Naive thymus-derived CD8-positive, alpha-beta T cell (primary cell): ENCODE measurements at regions not wholly inside any gene's neighbourhood (a gene's known extent, or its start where the extent isn't known, plus 50 kb on each side); places are given as distances from the start of the nearest gene placed in this dataset.

ENCODE experiments used
- ATAC-seq, 2 donors: fragments of 150-1000 bp; cut with Tn5 transposase in 1 of 2; sonication (Bioruptor Pico), chemical (Tn5 transposase) in 1 of 2; 1 replicate in 1 of 2; 2 replicates in 1 of 2; pipeline ENCODE4 v1.10.0; 2021; ENCODE audit warnings: mild to moderate bottlenecking in 2 of 2, moderate library complexity in 2 of 2
- POLR2A ChIA-PET: fragments of 350-600 bp; sonication (Branson Sonifier 250); formaldehyde crosslinking; loops from one replicate; lab custom pipeline; 2021; ENCODE audit warnings: antibody characterized with exemption; lab: Charles Lee
- DNase-seq, 10 donors: peaks; one replicate each; pipeline versions ENCODE4 v3.0.0 to v3.0.0-alpha.2; 2020 to 2022
- H3K27ac Mint-ChIP-seq, 10 donors: one replicate each; pipeline ENCODE4 v1.8.0; 2020 to 2022; ENCODE audit warnings: mild to moderate bottlenecking in 10 of 10, mixed read lengths in 10 of 10, moderate library complexity in 4 of 10, inconsistent platforms in 1 of 10
- H3K27me3 Mint-ChIP-seq, 5 donors: one replicate each; pipeline ENCODE4 v1.8.0; 2021 to 2022; ENCODE audit warnings: mixed read lengths in 5 of 5
- H3K36me3 Mint-ChIP-seq, 3 donors: one replicate each; pipeline ENCODE4 v1.8.0; 2020 to 2022; ENCODE audit warnings: mixed read lengths in 3 of 3, mild to moderate bottlenecking in 2 of 3, inconsistent platforms in 1 of 3
- H3K4me1 Mint-ChIP-seq, 4 donors: one replicate each; pipeline ENCODE4 v1.8.0; 2021 to 2022; ENCODE audit warnings: mixed read lengths in 4 of 4
- H3K4me3 Mint-ChIP-seq, 10 donors: one replicate each; pipeline ENCODE4 v1.8.0; 2020 to 2022; ENCODE audit warnings: mild to moderate bottlenecking in 10 of 10, mixed read lengths in 10 of 10, moderate library complexity in 6 of 10, inconsistent platforms in 1 of 10
- H3K9me3 Mint-ChIP-seq, 9 donors: one replicate each; pipeline ENCODE4 v1.8.0; 2020 to 2022; ENCODE audit warnings: mixed read lengths in 9 of 9, mild to moderate bottlenecking in 3 of 9, inconsistent platforms in 1 of 9, moderate library complexity in 1 of 9

DNA sequence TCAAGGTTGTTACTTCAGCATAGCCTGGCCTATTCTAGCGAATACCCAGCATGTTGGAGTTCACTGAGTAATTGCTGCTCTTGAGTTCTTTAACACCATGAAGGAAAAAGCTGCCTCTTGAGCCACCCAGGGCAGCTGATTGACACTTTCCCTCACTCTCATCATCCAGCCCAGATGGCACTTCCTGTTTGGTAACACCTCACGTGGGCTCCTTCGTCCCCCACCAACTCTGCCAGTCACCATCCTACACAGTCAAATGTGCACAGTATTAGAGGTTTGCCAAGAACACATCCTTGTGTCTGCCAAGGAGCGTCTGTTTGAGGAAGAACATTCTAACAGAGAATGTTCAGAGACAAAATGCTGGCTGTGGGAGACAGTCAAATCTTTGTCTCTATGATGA lies 266.3 kb downstream of the RPLP1 start:
- H3K27ac Mint-ChIP-seq, result peak overlapping the region in 9 of 10 donors; percentile 75 to 96 (median 86)

DNA sequence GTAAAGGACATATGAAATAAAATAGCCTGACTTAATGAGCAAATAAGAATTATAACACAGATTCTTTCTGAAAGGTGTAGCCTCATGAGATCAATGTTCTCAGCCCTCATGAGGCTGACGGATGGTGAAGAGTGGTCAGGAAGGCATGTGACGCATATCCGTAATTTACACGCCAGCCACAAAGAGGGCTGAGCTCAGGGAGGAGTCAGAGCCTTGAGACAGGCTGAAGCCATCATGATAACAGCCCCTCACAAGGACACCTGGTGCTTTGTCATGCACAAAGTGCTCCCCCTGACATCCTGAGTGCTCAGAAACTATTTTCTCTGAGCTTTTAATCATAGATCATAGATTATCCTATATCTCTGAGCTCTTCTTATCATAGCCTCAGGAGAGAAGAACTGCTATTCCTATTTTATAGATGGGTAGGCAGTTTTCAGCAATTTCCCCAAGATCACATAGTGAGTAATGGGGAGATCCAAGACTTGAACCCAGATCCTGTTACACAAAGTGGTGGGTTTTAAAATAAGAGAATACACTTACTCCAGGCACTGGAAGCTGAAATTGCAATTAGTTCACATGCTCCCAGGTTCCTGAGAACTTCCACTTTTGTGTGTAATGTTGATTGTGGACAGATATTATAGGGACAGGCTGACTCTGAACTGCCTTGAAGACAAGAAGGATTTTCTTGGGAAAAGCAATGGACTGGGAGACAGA lies 267.1 kb downstream of the RPLP1 start:
- Mint-ChIP-seq H3K9me3 (peaks cover 0 to 3% (median 0%) of the 10 kb centered on the region in 9 donors), H3K4me3 (peak overlapping the region in 9 of 10 donors; percentile 4 to 77 (median 33)), H3K4me1 (peaks cover 44 to 96% (median 87%) of the 10 kb centered on the region in 4 donors), H3K27me3 (no peaks in the 10 kb centered on the region), H3K36me3 (no peaks in the 10 kb centered on the region), H3K27ac (peak overlapping the region; percentile 75 to 96 (median 88))
- ATAC-seq (peak; percentile 83 to 89), DNase-seq (peak in 9 of 10 donors; percentile 35 to 82 (median 63))
- POLR2A ChIA-PET, result interaction anchor here (0.9 to 2.4 kb wide), 2 partner anchors 41 to 378 kb away, joined by 5 to 11 read pairs; partner anchors contain the start of gene TLE3

More for the DNA sequence above, 266.3 kb downstream of the RPLP1 start:
- ATAC-seq (peak; percentile 10 to 15), DNase-seq (peak in 6 of 10 donors; percentile 12 to 60 (median 23))
- peaks cover 0 to 3% (median 0%) of the 10 kb centered on the region in 9 donors for H3K9me3 Mint-ChIP-seq
- H3K4me1 Mint-ChIP-seq, result peaks cover 48 to 96% (median 88%) of the 10 kb centered on the region in 4 donors
- no peaks in the 10 kb centered on the region for H3K27me3 Mint-ChIP-seq
- H3K4me3 Mint-ChIP-seq, result peak overlapping the region in 7 of 10 donors; percentile 26 to 77 (median 62)
- POLR2A ChIA-PET, result interaction anchor here (2.4 kb wide), 1 partner anchor 379 kb away, joined by 11 read pairs; the partner anchor contains the start of gene TLE3
- no peaks in the 10 kb centered on the region for H3K36me3 Mint-ChIP-seq

DNA sequence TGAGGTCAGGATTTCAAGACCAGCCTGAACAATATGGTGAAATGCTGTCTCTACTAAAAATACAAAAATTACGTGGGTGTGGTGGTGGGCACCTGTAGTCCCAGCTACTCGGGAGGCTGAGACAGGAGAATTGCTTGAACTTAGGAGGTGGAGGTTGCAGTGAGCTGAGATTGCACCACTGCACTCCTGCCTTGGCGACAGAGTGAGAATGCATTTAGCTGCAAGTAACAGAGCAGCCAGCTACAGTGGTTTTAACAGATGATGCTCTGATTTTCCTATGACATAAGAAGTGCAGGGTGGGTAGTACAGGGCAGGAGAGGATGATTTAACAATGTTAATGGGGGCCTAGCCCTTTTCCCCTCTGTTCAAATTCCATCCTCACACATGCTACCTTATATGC lies 267.9 kb downstream of the RPLP1 start:
- ATAC-seq, result no peak
- Mint-ChIP-seq H3K27me3 (peaks cover 0 to 3% (median 0%) of the 10 kb centered on the region in 5 donors), H3K36me3 (no peaks in the 10 kb centered on the region), H3K4me3 (peak overlapping the region in 8 of 10 donors; percentile 70 to 84 (median 77)), H3K4me1 (peaks cover 43 to 96% (median 82%) of the 10 kb centered on the region in 4 donors), H3K9me3 (peaks cover 0 to 3% (median 0%) of the 10 kb centered on the region in 9 donors), H3K27ac (peak overlapping the region in 9 of 10 donors; percentile 41 to 96 (median 91))
- POLR2A ChIA-PET, result interaction anchor here (0.6 to 1.7 kb wide), 6 partner anchors 35 to 379 kb away, joined by 3 to 9 read pairs (median 4); partner anchors contain the start of gene TLE3
- DNase-seq, result peak in 2 of 10 donors; percentile 7 to 29

DNA sequence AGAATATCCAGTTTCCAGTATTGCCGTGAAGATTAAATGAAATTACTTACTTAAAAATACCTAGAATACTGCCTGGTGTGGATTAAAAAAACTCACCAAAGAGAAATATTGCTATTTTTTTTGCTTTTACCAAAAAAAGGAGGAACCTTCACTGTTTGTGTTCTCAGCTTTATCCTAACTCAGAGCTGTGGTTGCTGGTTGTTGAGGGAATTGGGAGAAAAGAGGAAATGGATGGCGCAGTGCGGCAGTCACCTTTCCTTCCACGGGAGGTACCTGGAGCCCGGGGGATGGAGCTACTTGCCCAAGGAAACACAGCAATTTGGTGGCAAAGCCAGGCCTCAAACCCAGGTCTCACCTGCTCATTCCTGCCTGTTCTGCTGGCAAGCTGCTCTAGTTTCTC lies 270.3 kb downstream of the RPLP1 start:
- DNase-seq (peak in 1 of 10 donors; percentile 28), ATAC-seq (no peak)
- peaks cover 0 to 3% (median 0%) of the 10 kb centered on the region in 9 donors for H3K9me3 Mint-ChIP-seq
- no peaks in the 10 kb centered on the region for H3K36me3 Mint-ChIP-seq
- no peak overlapping the region for H3K4me3 Mint-ChIP-seq
- peaks cover 0 to 6% (median 2%) of the 10 kb centered on the region in 5 donors for H3K27me3 Mint-ChIP-seq
- peak overlapping the region in 1 of 10 donors; percentile 84 for H3K27ac Mint-ChIP-seq
- H3K4me1 Mint-ChIP-seq, result peaks cover 36 to 90% (median 69%) of the 10 kb centered on the region in 4 donors
- POLR2A ChIA-PET, result interaction anchor here (0.5 to 0.9 kb wide), 3 partner anchors 13 to 37 kb away, joined by 3 read pairs; no protein-coding TSS in a partner anchor

DNA sequence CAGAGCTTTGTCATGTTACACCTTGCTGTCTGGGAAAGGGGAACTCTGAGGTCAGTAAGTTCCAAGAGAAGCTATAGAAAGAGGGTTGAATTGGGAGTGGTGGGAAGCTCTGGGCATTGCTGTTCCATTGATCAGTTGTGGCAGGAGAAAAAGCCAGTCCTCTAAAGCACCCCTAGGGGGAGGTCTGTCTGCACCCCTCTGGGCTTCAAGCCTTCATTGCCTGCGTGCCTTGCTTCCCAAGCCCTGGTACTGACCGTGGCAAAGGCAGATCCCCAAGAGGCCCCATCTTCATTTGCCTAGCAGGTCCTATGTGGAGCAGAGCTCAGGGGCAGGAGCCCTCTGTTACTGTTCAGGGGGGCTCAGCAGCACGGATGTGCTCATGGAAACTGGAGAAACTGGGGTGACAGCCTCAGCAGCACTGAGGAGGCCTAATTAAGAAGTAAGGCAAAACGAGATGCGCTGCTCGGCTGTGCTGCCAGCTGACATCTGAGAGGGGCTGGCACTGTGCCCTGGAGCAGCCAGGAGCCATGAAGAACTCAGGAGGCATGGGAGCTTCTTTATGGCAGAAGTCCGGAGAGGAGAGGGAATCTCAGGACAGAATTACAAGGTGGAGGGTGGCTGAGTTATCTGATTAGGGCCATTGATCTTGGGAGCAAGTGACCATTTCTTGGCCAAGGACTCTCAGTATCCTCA lies 270.9 kb downstream of the RPLP1 start:
- Mint-ChIP-seq H3K27me3 (peaks cover 0 to 6% (median 2%) of the 10 kb centered on the region in 5 donors), H3K4me3 (no peak overlapping the region), H3K4me1 (peaks cover 34 to 86% (median 64%) of the 10 kb centered on the region in 4 donors), H3K36me3 (no peaks in the 10 kb centered on the region), H3K9me3 (peaks cover 0 to 3% (median 0%) of the 10 kb centered on the region in 9 donors), H3K27ac (peak overlapping the region in 2 of 10 donors; percentile 2 to 84)
- DNase-seq (peak in 1 of 10 donors; percentile 13), ATAC-seq (no peak)
- POLR2A ChIA-PET, result interaction anchor here (0.5 to 0.9 kb wide), 3 partner anchors 12 to 374 kb away, joined by 3 to 8 read pairs (median 3); partner anchors contain the start of gene TLE3

DNA sequence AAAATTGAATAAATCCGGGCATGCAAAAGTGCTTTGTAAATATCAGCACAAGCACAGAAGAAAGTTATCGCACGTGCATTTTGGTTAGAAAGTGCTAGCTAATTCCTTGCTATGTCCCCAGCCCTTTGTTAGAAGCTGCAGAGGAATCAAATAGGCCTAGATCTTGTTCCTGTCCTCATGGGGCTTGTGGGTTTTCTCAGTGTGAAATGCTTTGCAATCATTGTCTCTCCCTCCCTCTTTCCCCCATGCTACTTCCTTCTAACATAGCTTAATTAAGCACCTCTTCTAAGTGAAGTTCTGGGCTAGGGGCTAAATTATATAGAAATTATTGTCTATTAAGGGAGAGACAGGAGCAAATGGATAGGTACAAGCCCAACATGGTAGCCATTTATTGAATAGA lies 271.7 kb downstream of the RPLP1 start:
- Mint-ChIP-seq H3K4me1 (peaks cover 34 to 86% (median 64%) of the 10 kb centered on the region in 4 donors), H3K9me3 (peaks cover 0 to 3% (median 0%) of the 10 kb centered on the region in 9 donors), H3K27me3 (peaks cover 0 to 8% (median 5%) of the 10 kb centered on the region in 5 donors), H3K4me3 (no peak overlapping the region), H3K36me3 (no peaks in the 10 kb centered on the region), H3K27ac (no peak overlapping the region)
- no peak for ATAC-seq
- POLR2A ChIA-PET, result interaction anchor here (0.7 kb wide), 1 partner anchor 10 kb away, joined by 3 read pairs; no protein-coding TSS in a partner anchor
- no peak for DNase-seq

DNA sequence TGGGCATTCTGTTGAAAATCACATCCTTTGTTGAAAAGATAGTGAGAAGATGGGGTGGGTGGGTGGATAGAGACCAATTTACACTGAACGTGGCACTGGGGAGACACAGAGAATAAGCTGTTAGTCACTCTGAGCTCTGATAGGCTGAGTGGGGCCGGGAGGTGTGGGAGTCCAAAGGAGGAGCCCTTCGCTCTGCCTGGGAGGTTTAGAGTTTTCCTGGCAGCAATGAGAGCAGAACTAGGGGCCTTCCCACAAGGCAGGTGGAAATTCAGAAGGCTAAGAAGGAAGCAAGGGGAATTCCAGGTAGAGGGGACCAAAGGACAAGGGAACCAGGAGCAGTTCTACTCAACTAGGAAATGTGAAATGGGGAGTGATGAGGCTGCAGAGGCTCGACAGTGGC lies 272.7 kb downstream of the RPLP1 start:
- H3K36me3 Mint-ChIP-seq, result no peaks in the 10 kb centered on the region
- H3K4me3 Mint-ChIP-seq, result no peak overlapping the region
- H3K9me3 Mint-ChIP-seq, result peaks cover 0 to 3% (median 0%) of the 10 kb centered on the region in 9 donors
- ATAC-seq (no peak), DNase-seq (no peak)
- peaks cover 28 to 77% (median 55%) of the 10 kb centered on the region in 4 donors for H3K4me1 Mint-ChIP-seq
- POLR2A ChIA-PET, result no interaction called here
- H3K27me3 Mint-ChIP-seq, result peaks cover 0 to 8% (median 6%) of the 10 kb centered on the region in 5 donors
- peak overlapping the region in 4 of 10 donors; percentile 11 to 66 (median 42) for H3K27ac Mint-ChIP-seq

DNA sequence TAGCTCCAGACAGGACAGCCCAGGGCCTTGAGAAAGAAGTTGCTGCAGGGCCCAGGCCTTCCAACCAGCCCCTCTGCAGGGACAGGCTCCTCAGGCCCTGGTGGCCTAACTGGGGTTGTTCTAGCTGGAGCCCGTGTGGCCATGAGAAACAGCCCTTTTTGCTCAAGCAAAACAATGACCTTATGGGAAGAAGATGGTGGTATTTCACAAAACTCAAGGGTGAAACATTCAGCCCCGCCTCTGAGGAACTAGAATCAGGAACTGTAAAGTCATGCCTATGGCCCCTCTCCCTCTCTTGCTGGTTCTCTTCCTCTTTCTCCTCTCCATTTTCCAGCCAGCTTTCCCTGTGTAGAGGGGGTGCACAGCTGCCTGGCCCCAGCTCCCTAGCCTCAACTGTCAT lies 273.3 kb downstream of the RPLP1 start:
- POLR2A ChIA-PET, result no interaction called here
- Mint-ChIP-seq H3K4me3 (no peak overlapping the region), H3K27ac (peak overlapping the region in 2 of 10 donors; percentile 11 to 50), H3K9me3 (no peaks in the 10 kb centered on the region), H3K27me3 (peaks cover 0 to 8% (median 6%) of the 10 kb centered on the region in 5 donors), H3K36me3 (no peaks in the 10 kb centered on the region), H3K4me1 (peaks cover 23 to 71% (median 48%) of the 10 kb centered on the region in 4 donors)
- DNase-seq (no peak), ATAC-seq (no peak)

DNA sequence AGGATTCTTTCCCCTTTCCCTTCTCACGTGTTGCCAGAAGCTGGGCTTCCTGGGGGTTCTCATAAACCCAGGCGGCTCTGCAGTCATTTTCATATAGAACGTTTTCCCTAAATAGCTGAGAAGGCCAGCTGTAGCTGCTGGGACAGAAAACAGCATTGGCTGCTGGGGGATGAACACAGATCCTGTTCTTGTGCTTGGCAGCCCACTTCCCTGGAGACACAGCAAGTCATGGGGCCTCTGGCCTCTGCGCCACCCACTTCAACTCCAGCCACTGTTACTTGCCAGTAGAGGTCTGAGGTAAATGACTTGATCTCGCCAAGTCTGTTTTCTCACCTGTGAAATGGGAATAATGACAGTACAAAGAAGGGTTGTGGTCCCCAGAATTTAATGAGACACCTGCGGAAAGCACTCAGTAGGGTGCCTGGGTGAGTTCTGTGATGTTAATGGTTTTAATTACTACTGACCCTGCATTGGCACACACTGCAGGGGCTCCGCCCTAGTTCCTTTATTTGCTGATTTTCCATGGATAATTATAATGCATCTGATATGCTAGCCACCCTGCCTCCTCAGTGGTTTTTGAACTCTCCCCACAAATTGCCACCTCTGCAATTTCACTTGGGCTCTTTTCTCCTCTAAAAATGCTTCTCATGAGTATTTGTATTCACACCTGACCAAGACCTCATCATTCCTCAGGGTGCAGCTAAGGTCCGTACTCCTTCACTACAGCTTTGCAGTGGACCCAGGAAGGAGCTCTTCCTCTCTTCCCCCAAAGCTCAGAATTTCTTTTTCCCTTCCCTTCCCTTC lies 274.7 kb downstream of the RPLP1 start:
- peaks cover 0 to 8% (median 6%) of the 10 kb centered on the region in 5 donors for H3K27me3 Mint-ChIP-seq
- H3K36me3 Mint-ChIP-seq, result no peaks in the 10 kb centered on the region
- DNase-seq (no peak), ATAC-seq (no peak)
- H3K9me3 Mint-ChIP-seq, result no peaks in the 10 kb centered on the region
- POLR2A ChIA-PET, result interaction anchor here (1.0 kb wide), 1 partner anchor 32 kb away, joined by 3 read pairs; no protein-coding TSS in a partner anchor
- no peak overlapping the region for H3K4me3 Mint-ChIP-seq
- peaks cover 14 to 62% (median 34%) of the 10 kb centered on the region in 4 donors for H3K4me1 Mint-ChIP-seq
- no peak overlapping the region for H3K27ac Mint-ChIP-seq

DNA sequence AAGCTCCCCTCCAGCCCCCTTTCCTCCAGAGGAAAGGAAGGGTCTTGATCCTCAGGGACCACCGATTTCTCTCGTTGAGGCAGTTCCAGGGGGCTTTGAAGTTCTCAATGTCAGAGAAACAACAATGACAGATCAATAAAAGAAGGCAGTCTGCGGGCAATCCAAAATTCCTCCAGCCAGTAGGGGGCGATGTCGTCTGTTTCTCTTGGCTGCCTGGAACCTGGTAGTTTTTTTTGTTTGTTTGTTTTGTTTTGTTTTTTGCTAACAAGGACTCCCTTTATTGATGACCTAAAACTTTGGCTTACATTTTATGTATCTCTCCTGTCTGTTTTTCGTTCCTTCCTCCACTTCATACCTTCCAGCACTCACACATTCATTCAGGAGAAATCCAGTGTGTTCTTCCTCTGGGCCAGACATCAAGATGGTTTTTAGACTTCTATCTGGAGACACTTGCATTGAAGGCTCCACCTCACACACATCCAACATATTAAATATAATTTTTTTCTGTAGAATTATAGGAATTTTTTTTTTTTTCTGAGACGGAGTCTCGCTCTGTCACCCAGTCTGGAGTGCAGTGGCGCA lies 276.6 kb downstream of the RPLP1 start:
- POLR2A ChIA-PET, result interaction anchor here (1.5 kb wide), 1 partner anchor 369 kb away, joined by 4 read pairs; no protein-coding TSS in a partner anchor
- Mint-ChIP-seq H3K36me3 (no peaks in the 10 kb centered on the region), H3K4me1 (peaks cover 10 to 46% (median 19%) of the 10 kb centered on the region in 4 donors), H3K27me3 (peaks cover 4 to 15% (median 6%) of the 10 kb centered on the region in 5 donors), H3K4me3 (no peak overlapping the region), H3K27ac (peak overlapping the region in 3 of 10 donors; percentile 33 to 62 (median 34)), H3K9me3 (no peaks in the 10 kb centered on the region)
- ATAC-seq, result peak; percentile 53 to 66
- peak; percentile 48 to 83 (median 68) for DNase-seq
